HEK293T (cell line): ENCODE measurements at regions not wholly inside any gene's neighbourhood (a gene's known extent, or its start where the extent isn't known, plus 50 kb on each side); places are given as distances from the start of the nearest gene placed in this dataset.

Experiments
- ARNT ChIP-seq: fragments of 450-650 bp; IDR thresholded peaks from 2 replicates; pipeline ENCODE4 v1.6.1; 2017; ENCODE audit warnings: mild to moderate bottlenecking
- BHLHE40 ChIP-seq: fragments of 450-650 bp; IDR thresholded peaks from 2 replicates; pipeline ENCODE4 v1.6.1; 2016; ENCODE audit warnings: mild to moderate bottlenecking, moderate library complexity, borderline replicate concordance
- ELF4 ChIP-seq: fragments of 450-650 bp; IDR thresholded peaks from 2 replicates; pipeline ENCODE4 v1.6.1; 2017; ENCODE audit warnings: antibody characterized with exemption
- FOXA1 ChIP-seq: fragments of 450-650 bp; IDR thresholded peaks from 2 replicates; pipeline ENCODE4 v1.6.1; 2016; ENCODE audit warnings: mild to moderate bottlenecking
- FOXK2 ChIP-seq: fragments of 450-650 bp; IDR thresholded peaks from 2 replicates; pipeline ENCODE4 v1.6.1; 2016; ENCODE audit warnings: mild to moderate bottlenecking
- FOXM1 ChIP-seq: fragments of 450-650 bp; IDR thresholded peaks from 2 replicates; pipeline ENCODE4 v1.6.1; 2017; ENCODE audit warnings: mild to moderate bottlenecking, borderline replicate concordance
- HDGF ChIP-seq: fragments of 450-650 bp; IDR thresholded peaks from 2 replicates; pipeline ENCODE4 v1.6.1; 2017; ENCODE audit warnings: antibody characterized with exemption, borderline replicate concordance
- NFRKB ChIP-seq: fragments of 450-650 bp; IDR thresholded peaks from 2 replicates; pipeline ENCODE4 v1.6.1; 2016; ENCODE audit warnings: mild to moderate bottlenecking, moderate library complexity
- SP1 ChIP-seq: fragments of 450-650 bp; IDR thresholded peaks from 2 replicates; pipeline ENCODE4 v1.6.1; 2017
- SUZ12 ChIP-seq: fragments of 450-650 bp; IDR thresholded peaks from 2 replicates; pipeline ENCODE4 v1.6.1; 2016; ENCODE audit warnings: mild to moderate bottlenecking
- ZNF384 ChIP-seq: fragments of 450-650 bp; IDR thresholded peaks from 2 replicates; pipeline ENCODE4 v1.6.1; 2016
- TF ChIP-seq, protein P1 (sequence below): fragments of 450-650 bp; IDR thresholded peaks from 2 replicates; pipeline ENCODE4 v1.6.1; 2016

GRCh38 chr1:157270705-157271274, 132.6 kb upstream of the ETV3 start:
- TF ChIP-seq HDGF (no peak), FOXA1 (no peak), SP1 (no peak), FOXK2 (no peak), NFRKB (no peak), ARNT (no peak), ZNF384 (no peak), SUZ12 (no peak), BHLHE40 (no peak), ELF4 (no peak), FOXM1 (no peak)
- TF ChIP-seq, protein P1, sequence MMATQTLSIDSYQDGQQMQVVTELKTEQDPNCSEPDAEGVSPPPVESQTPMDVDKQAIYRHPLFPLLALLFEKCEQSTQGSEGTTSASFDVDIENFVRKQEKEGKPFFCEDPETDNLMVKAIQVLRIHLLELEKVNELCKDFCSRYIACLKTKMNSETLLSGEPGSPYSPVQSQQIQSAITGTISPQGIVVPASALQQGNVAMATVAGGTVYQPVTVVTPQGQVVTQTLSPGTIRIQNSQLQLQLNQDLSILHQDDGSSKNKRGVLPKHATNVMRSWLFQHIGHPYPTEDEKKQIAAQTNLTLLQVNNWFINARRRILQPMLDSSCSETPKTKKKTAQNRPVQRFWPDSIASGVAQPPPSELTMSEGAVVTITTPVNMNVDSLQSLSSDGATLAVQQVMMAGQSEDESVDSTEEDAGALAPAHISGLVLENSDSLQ = no peak
